ENCODE measurements at regions not wholly inside any gene's neighbourhood (a gene's known extent, or its start where the extent isn't known, plus 50 kb on each side); places are given as distances from the start of the nearest gene placed in this dataset.
"Not testable (repeated sequence)": the region's sequence is repeated elsewhere in the genome, so short reads cannot be mapped to it uniquely, and the experiment has no call there.

- DNase-seq (ENCODE audit: low spot score), result no peak
Measured at GRCh38 chr10:123221418-123221817, 67.2 kb downstream of the BUB3 start.

GRCh38 chr10:123222832-123223231, 68.6 kb downstream of the BUB3 start:
- DNase-seq (ENCODE audit: low spot score), result no peak

- no peak for DNase-seq (ENCODE audit: low spot score)
Measured at GRCh38 chr10:123227706-123228105, 73.5 kb downstream of the BUB3 start.

GRCh38 chr10:123229927-123230630, 75.9 kb downstream of the BUB3 start:
- DNase-seq (ENCODE audit: low spot score), result no peak

- DNase-seq (ENCODE audit: low spot score), result not testable (repeated sequence)
Measured at GRCh38 chr10:123232879-123233278, 78.7 kb downstream of the BUB3 start.

GRCh38 chr10:123235014-123235413, 80.8 kb downstream of the BUB3 start:
- DNase-seq (ENCODE audit: low spot score), result not testable (repeated sequence)

GRCh38 chr10:123236126-123236525, 81.9 kb downstream of the BUB3 start:
- DNase-seq (ENCODE audit: low spot score), result no peak

- no peak for DNase-seq (ENCODE audit: low spot score)
Measured at GRCh38 chr10:123240250-123240649, 86.0 kb downstream of the BUB3 start.

GRCh38 chr10:123240776-123241175, 86.6 kb downstream of the BUB3 start:
- DNase-seq (ENCODE audit: low spot score), result no peak

- DNase-seq (ENCODE audit: low spot score), result no peak
Measured at GRCh38 chr10:123241391-123242141, 87.4 kb downstream of the BUB3 start.

GRCh38 chr10:123244747-123245146, 90.5 kb downstream of the BUB3 start:
- no peak for DNase-seq (ENCODE audit: low spot score)

GRCh38 chr10:123245264-123245663, 91.1 kb downstream of the BUB3 start:
- no peak for DNase-seq (ENCODE audit: low spot score)

- DNase-seq (ENCODE audit: low spot score), result no peak
Measured at GRCh38 chr10:123249894-123250293, 95.7 kb downstream of the BUB3 start.

- no peak for DNase-seq (ENCODE audit: low spot score)
Measured at GRCh38 chr10:123250640-123251039, 96.4 kb downstream of the BUB3 start.

- no peak for DNase-seq (ENCODE audit: low spot score)
Measured at GRCh38 chr10:123252779-123253178, 98.6 kb downstream of the BUB3 start.

GRCh38 chr10:123254343-123254742, 100.1 kb downstream of the BUB3 start:
- not testable (repeated sequence) for DNase-seq (ENCODE audit: low spot score)

GRCh38 chr10:123257904-123258456, 103.8 kb downstream of the BUB3 start:
- no peak for DNase-seq (ENCODE audit: low spot score)

- DNase-seq (ENCODE audit: low spot score), result no peak
Measured at GRCh38 chr10:123259081-123259480, 104.9 kb downstream of the BUB3 start.

- DNase-seq (ENCODE audit: low spot score), result no peak
Measured at GRCh38 chr10:123259791-123260190, 105.6 kb downstream of the BUB3 start.

GRCh38 chr10:123262456-123262855, 108.3 kb downstream of the BUB3 start:
- no peak for DNase-seq (ENCODE audit: low spot score)

- no peak for DNase-seq (ENCODE audit: low spot score)
Measured at GRCh38 chr10:123266971-123267370, 112.8 kb downstream of the BUB3 start.

- DNase-seq (ENCODE audit: low spot score), result no peak
Measured at GRCh38 chr10:123269017-123269552, 114.9 kb downstream of the BUB3 start.

GRCh38 chr10:123269675-123270074, 115.5 kb downstream of the BUB3 start:
- DNase-seq (ENCODE audit: low spot score), result no peak

All from left forelimb (tissue), 1 donor.